Brain microvascular endothelial cell (primary cell): ENCODE measurements at regions not wholly inside any gene's neighbourhood (a gene's known extent, or its start where the extent isn't known, plus 50 kb on each side); places are given as distances from the start of the nearest gene placed in this dataset.

Source experiments
- DNase-seq: peaks from one replicate; pipeline ENCODE4 v3.0.0-alpha.2; 2020
- H3K27ac ChIP-seq: fragments of 250-450 bp; sonication (Bioruptor Pico); 2 replicates; pipeline ENCODE4 v1.5.1; 2020; ENCODE audit warnings: mild to moderate bottlenecking, moderate library complexity
- H3K27me3 ChIP-seq: fragments of 250-450 bp; sonication (Bioruptor Pico); replicated peaks from 2 replicates; pipeline ENCODE4 v1.5.1; 2020; ENCODE audit warnings: mild to moderate bottlenecking
- H3K36me3 ChIP-seq: fragments of 250-450 bp; sonication (Bioruptor Pico); replicated peaks from 2 replicates; pipeline ENCODE4 v1.5.1; 2020; ENCODE audit warnings: mild to moderate bottlenecking
- H3K4me3 ChIP-seq: 2 replicates; pipeline ENCODE4 v1.5.1; 2011; ENCODE audit warnings: low read depth, mild to moderate bottlenecking, control low read depth, low read length, moderate library complexity
- in situ Hi-C: cut with HindIII; loops from 2 replicates; pipeline ENCODE4 v1.10.0; 2017; ENCODE audit warnings: low sequenced_read_pairs, low pct_ligation_motif_present
- TF ChIP-seq, protein P1 (sequence below): IDR thresholded peaks from 2 replicates; pipeline ENCODE4 v1.5.1; 2011; ENCODE audit warnings: low read depth, mild to moderate bottlenecking, moderate library complexity, low read length, control low read depth, inconsistent platforms; ENCODE audit errors: missing control alignments

DNA sequence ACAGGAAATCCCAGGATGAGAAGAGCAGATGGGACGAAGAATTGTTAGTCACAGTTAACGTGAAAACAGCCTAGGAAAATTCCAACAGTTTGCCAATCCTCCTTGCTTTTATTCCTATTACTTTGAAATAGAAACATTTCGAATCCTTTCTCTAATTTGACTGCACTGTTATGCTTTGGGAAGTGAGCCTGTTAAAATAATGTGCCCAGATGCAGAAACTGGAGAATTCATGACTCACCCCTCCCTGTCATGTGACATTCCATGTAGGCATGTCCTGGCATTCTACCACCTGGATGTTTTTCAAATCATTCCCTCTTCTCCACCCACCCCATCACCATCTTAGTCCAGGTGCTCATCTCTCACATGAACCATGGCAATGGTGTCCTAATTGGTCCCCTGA lies 107.3 kb downstream of the MINAR1 start:
- Histone ChIP-seq H3K36me3 (no peaks in the 10 kb centered on the region), H3K27me3 (no peaks in the 10 kb centered on the region), H3K4me3 (no peak overlapping the region), H3K27ac (no peak overlapping the region)
- no peak for DNase-seq
- TF ChIP-seq, protein P1, sequence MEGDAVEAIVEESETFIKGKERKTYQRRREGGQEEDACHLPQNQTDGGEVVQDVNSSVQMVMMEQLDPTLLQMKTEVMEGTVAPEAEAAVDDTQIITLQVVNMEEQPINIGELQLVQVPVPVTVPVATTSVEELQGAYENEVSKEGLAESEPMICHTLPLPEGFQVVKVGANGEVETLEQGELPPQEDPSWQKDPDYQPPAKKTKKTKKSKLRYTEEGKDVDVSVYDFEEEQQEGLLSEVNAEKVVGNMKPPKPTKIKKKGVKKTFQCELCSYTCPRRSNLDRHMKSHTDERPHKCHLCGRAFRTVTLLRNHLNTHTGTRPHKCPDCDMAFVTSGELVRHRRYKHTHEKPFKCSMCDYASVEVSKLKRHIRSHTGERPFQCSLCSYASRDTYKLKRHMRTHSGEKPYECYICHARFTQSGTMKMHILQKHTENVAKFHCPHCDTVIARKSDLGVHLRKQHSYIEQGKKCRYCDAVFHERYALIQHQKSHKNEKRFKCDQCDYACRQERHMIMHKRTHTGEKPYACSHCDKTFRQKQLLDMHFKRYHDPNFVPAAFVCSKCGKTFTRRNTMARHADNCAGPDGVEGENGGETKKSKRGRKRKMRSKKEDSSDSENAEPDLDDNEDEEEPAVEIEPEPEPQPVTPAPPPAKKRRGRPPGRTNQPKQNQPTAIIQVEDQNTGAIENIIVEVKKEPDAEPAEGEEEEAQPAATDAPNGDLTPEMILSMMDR, result no peak
- in situ Hi-C loops, result no loop called here

DNA sequence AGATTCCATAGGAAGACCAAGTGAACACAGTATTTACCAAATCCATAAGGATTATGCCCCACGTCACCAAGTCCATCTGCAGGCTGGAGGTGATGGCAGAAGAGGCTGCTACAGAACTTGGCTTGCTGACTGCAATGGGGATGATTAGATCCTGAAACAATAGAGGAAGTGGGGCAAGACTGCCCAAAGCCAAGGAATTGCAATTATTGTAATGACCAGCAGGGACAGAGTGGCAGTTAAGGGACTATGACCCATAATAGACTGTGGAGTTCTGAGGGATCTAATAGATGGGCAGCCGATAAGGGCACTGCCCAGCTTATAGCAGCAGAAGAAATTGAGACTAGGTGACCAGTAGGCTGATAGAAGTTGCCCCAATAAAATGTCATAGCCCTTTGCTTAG lies 108.4 kb downstream of the MINAR1 start:
- TF ChIP-seq, protein P1, result no peak
- H3K27ac ChIP-seq, result no peak overlapping the region
- H3K27me3 ChIP-seq, result no peaks in the 10 kb centered on the region
- in situ Hi-C loops, result no loop called here
- H3K36me3 ChIP-seq, result no peaks in the 10 kb centered on the region
- DNase-seq, result no peak
- H3K4me3 ChIP-seq, result no peak overlapping the region

DNA sequence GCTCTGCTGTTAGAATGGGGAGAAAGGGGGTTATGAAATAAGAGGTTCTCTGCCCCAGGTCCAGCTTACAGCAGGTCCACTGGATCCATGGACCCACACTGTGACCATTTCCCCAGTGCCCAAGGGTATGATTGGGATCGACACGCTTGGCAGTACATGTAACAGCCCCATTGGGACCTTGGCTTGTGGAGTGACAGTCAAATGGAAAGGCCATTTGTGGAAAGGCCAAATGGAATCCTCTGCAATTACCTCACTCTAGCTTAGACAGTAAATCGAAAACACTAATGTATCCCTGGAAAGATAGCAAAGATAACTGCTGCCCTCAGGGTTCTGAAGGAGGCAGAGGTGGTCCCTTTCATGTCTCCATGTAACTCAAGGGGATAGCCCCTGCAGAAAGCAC lies 109.1 kb downstream of the MINAR1 start:
- no peak for DNase-seq
- TF ChIP-seq, protein P1, result no peak
- in situ Hi-C loops, result no loop called here
- H3K36me3 ChIP-seq, result no peaks in the 10 kb centered on the region
- H3K4me3 ChIP-seq, result no peak overlapping the region
- no peak overlapping the region for H3K27ac ChIP-seq
- H3K27me3 ChIP-seq, result no peaks in the 10 kb centered on the region

DNA sequence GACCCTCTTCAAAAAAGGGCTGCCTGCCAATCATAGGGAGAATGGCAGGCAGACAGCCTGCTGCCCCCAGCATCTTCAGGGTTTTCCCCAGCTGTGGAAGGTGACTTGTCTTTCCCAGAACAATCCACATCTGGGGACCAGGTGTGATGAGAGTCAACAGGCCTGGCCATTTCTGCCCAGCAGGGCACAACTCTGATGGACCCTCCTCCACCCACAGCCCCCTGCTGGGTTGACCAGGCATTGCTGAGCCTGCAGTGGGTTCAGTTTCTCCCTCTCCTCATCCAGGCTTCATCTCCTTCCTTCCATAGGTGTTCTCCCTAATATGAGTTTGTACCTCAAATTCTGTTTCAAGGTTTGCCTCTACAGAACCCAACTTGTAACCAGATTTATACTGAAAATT lies 111.0 kb downstream of the MINAR1 start:
- no peak for DNase-seq
- no peak overlapping the region for H3K27ac ChIP-seq
- H3K36me3 ChIP-seq, result no peaks in the 10 kb centered on the region
- no peaks in the 10 kb centered on the region for H3K27me3 ChIP-seq
- TF ChIP-seq, protein P1, result peak; percentile 10
- no peak overlapping the region for H3K4me3 ChIP-seq
- in situ Hi-C loops, result no loop called here

DNA sequence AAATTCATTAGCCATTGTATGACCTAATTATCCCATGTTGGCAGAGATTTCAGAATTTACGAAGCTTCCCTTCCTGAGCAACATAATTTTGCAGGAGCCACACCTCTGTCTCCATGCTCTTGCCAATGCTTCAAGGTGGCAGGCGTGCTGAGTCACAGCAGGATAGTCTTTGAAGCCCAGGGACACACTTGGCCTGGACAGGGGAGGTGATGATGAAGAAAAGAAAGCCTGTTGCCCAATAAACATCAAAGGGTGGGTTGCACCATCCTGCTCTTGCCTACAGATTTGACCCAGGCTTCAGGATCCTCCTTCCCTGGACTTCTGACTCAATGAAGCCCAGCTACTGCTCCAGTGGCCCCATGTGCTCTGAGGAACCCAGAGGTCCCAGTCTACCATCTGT lies 117.1 kb downstream of the MINAR1 start:
- no peak for DNase-seq
- Histone ChIP-seq H3K27ac (no peak overlapping the region), H3K36me3 (no peaks in the 10 kb centered on the region), H3K27me3 (no peaks in the 10 kb centered on the region), H3K4me3 (no peak overlapping the region)
- in situ Hi-C loops, result no loop called here
- TF ChIP-seq, protein P1, result no peak

DNA sequence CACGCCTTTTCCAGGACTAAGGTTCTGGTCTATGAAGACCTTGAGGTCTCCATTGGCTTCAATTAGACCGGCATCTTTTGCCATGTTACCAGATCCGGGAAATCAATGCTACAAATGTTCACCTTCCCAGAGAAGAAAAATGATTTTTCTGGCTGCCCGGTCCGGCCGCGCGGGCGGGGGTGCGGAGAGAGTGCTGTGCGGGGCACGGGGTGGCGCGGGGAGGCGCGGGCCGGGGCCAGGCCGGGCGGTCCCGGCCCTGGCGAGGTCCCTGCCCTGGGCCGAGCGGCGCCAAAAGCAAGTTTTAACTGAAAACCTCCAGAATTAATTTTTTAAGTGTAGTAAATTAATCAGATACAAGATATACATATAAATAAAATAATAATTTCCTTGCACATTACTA lies 128.2 kb downstream of the MINAR1 start:
- DNase-seq, result no peak
- Histone ChIP-seq H3K27ac (no peak overlapping the region), H3K27me3 (no peaks in the 10 kb centered on the region), H3K4me3 (no peak overlapping the region), H3K36me3 (no peaks in the 10 kb centered on the region)
- in situ Hi-C loops, result no loop called here
- TF ChIP-seq, protein P1, result no peak
